ENCODE measurements at regions not wholly inside any gene's neighbourhood (a gene's known extent, or its start where the extent isn't known, plus 50 kb on each side); places are given as distances from the start of the nearest gene placed in this dataset.

DNA sequence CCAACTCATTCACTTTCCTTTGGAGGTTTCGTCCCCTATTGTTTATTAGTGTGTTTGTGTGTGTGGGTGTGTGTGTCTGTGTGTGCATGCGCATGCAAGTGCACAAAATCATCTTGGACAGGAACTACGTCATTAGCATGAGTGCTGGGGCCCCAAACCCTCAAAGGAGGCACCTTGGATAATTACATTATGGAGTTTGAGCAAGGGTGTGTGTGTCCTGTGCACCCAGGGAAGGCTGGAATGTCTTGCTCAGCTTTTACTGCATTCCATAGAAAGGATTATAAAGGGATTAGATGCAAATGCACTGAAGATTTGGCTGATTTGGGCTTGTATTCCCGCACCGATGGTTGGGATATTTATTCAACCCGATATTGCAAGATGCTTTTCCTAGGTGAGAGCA, 203.4 kb upstream of the NAV2 start:
- no peak overlapping the region for H3K4me3 Mint-ChIP-seq
- H3K27ac Mint-ChIP-seq, result no peak overlapping the region
- H3K4me1 Mint-ChIP-seq (ENCODE audit: low read depth in 2 of 2), result no peaks in the 10 kb centered on the region
- H3K9me3 Mint-ChIP-seq, result no peaks in the 10 kb centered on the region
- H3K27me3 Mint-ChIP-seq, result peaks cover 59 to 75% of the 10 kb centered on the region in 2 donors
- ATAC-seq (replicated peaks) (no peak), DNase-seq (no peak)
- no peaks in the 10 kb centered on the region for H3K36me3 Mint-ChIP-seq (ENCODE audit: insufficient read depth)

GRCh38 chr11:19508165-19508564, 204.5 kb upstream of the NAV2 start:
- peaks cover 60 to 73% of the 10 kb centered on the region in 2 donors for H3K27me3 Mint-ChIP-seq
- ATAC-seq (replicated peaks), result no peak
- H3K9me3 Mint-ChIP-seq, result no peaks in the 10 kb centered on the region
- H3K36me3 Mint-ChIP-seq (ENCODE audit: insufficient read depth), result no peaks in the 10 kb centered on the region
- no peak overlapping the region for H3K4me3 Mint-ChIP-seq
- H3K27ac Mint-ChIP-seq, result no peak overlapping the region
- no peaks in the 10 kb centered on the region for H3K4me1 Mint-ChIP-seq (ENCODE audit: low read depth in 2 of 2)
- no peak for DNase-seq

DNA sequence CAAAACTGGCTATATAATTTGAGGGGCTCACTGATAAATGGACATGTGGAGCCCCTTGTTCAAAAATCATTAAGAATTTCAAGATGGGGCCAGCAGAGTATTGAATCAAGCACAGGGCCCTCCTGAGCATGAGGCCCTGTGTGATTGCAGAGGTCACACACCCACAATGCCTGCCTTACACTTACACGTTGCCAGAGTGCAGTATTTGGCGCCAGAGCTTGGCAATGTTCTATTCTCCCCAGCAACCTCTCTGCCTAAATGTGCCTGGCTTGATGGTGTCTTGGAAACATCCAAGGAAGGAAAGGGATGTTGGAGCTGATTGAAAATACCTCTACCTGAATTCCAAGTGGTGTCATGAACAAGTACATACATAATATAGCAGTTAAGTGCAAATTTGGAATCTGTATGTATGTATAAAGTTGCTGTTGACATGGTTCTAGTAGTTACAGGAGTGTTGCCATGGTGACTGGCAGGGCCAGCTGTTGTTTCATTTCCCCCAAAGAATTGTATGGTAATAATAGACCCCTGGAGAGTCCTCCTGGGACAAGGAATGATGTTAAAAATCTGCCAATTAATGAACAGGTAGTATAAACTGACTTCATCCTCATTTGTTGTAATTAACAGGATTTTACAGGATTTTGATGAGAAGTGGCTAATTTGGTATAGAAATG, 205.7 kb upstream of the NAV2 start:
- Mint-ChIP-seq H3K27me3 (peaks cover 49 to 64% of the 10 kb centered on the region in 2 donors), H3K4me3 (no peak overlapping the region), H3K36me3 (ENCODE audit: insufficient read depth) (no peaks in the 10 kb centered on the region), H3K9me3 (no peaks in the 10 kb centered on the region), H3K27ac (no peak overlapping the region), H3K4me1 (ENCODE audit: low read depth in 2 of 2) (no peaks in the 10 kb centered on the region)
- ATAC-seq (replicated peaks) (no peak), DNase-seq (no peak)

DNA sequence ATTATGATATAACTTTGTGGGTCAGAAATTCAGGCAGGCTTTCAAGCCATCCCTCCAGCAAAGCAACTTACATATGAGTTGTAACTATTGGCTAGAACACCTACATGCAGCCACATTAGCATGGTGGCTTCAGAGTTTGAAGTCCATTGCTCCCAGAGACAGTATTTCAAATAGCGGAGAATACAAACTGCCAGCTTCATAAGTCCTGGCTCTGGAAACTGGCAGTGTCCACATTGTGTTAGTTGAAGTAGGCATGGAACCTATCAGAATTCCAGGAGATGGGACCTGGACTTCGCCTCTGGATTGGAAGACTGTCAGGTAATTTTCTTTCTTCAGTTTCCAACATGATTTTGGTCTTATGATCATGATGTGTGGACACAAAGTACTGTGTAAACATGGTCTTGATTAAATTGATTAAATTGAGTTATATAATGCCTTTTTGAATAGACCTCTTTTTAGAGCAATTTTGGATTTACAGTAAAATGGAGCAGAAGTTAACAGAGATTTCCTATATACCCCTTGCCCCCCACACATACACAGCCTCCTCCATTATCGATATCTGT, 209.9 kb upstream of the NAV2 start:
- Mint-ChIP-seq H3K27me3 (peaks cover 17 to 30% of the 10 kb centered on the region in 2 donors), H3K9me3 (no peaks in the 10 kb centered on the region), H3K36me3 (ENCODE audit: insufficient read depth) (no peaks in the 10 kb centered on the region), H3K27ac (no peak overlapping the region), H3K4me3 (no peak overlapping the region), H3K4me1 (ENCODE audit: low read depth in 2 of 2) (no peaks in the 10 kb centered on the region)
- ATAC-seq (replicated peaks) (no peak), DNase-seq (no peak)

DNA sequence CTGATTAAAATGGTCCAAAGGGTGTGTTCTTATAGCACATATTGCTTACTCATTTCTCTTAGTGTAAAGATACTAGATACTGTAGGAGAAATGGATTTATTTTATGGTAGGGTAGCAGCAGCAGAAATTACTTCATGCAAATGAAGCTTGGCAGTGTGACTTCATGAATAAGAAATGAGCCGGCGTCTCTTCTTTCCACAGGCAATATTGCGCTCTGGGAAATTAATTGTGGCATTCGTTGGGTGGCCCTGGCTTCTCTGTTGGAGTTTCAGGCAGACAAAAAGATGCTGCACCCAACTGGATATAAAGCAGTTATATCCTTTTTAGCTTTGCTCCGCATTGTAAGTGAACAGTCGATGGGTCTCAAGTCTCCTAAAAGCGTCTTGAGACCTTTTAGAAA, 211.0 kb upstream of the NAV2 start:
- ATAC-seq (replicated peaks) (no peak), DNase-seq (no peak)
- H3K4me3 Mint-ChIP-seq, result no peak overlapping the region

DNA sequence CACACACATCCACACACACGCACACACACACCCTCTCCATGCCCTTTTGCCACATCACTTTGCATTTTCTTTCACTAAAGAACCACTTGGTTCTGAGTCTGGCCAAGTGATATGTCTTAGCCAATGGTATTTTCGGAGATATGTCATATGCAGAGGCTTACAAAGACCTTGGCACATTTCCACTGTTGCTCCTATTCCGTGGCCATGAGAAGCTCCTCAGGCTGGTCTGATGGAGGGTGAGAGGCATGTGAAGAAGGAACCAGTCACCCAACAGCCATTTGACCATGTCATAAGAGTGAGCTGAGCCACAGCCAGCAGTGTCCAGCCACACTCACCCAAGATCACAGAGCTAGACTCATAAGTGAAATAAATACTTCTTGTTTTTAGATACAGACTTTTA, 212.6 kb upstream of the NAV2 start:
- Mint-ChIP-seq H3K4me1 (ENCODE audit: low read depth in 2 of 2) (no peaks in the 10 kb centered on the region), H3K27ac (no peak overlapping the region), H3K36me3 (ENCODE audit: insufficient read depth) (no peaks in the 10 kb centered on the region), H3K9me3 (peaks cover 0 to 2% of the 10 kb centered on the region in 2 donors), H3K4me3 (no peak overlapping the region), H3K27me3 (peaks cover 7 to 26% of the 10 kb centered on the region in 2 donors)
- ATAC-seq (replicated peaks) (no peak), DNase-seq (no peak)

More for the DNA sequence above, 211.0 kb upstream of the NAV2 start:
- Mint-ChIP-seq H3K27ac (no peak overlapping the region), H3K36me3 (ENCODE audit: insufficient read depth) (no peaks in the 10 kb centered on the region), H3K27me3 (peaks cover 17 to 30% of the 10 kb centered on the region in 2 donors), H3K9me3 (no peaks in the 10 kb centered on the region), H3K4me1 (ENCODE audit: low read depth in 2 of 2) (no peaks in the 10 kb centered on the region)

DNA sequence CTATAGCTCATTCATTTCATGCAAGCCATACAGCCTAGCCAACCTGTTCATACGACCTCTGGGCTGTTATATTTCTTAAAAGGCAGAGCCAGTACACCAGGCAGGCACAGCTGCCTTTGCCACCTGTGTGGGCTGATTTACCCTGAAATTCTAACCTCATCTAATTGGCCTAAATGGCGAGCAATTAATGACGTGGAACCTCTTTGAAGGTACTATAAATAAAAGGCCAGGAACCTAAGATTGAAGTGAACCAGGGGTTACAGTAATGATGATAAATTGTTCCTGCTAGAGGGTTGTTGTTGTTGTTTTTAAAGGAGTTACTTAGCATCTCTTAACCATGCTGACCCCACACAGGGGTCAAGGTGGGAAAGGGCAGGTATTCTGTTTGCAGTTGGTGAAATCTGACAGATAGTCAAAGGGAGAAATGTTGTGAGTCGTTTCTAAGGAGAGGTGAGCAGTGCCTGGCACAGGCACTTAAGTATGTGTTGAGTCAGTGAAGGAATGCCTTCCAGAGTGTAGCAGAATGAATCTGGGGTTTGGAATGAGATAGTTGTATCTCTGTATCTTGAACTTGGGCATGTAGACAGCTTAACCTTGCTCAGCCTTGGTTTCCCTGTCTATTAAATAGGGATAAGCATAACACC, 213.5 kb upstream of the NAV2 start:
- DNase-seq (no peak), ATAC-seq (replicated peaks) (no peak)
- no peaks in the 10 kb centered on the region for H3K4me1 Mint-ChIP-seq (ENCODE audit: low read depth in 2 of 2)
- peaks cover 6 to 31% of the 10 kb centered on the region in 2 donors for H3K27me3 Mint-ChIP-seq
- H3K9me3 Mint-ChIP-seq, result peaks cover 0 to 2% of the 10 kb centered on the region in 2 donors
- H3K27ac Mint-ChIP-seq, result no peak overlapping the region
- no peaks in the 10 kb centered on the region for H3K36me3 Mint-ChIP-seq (ENCODE audit: insufficient read depth)
- no peak overlapping the region for H3K4me3 Mint-ChIP-seq

DNA sequence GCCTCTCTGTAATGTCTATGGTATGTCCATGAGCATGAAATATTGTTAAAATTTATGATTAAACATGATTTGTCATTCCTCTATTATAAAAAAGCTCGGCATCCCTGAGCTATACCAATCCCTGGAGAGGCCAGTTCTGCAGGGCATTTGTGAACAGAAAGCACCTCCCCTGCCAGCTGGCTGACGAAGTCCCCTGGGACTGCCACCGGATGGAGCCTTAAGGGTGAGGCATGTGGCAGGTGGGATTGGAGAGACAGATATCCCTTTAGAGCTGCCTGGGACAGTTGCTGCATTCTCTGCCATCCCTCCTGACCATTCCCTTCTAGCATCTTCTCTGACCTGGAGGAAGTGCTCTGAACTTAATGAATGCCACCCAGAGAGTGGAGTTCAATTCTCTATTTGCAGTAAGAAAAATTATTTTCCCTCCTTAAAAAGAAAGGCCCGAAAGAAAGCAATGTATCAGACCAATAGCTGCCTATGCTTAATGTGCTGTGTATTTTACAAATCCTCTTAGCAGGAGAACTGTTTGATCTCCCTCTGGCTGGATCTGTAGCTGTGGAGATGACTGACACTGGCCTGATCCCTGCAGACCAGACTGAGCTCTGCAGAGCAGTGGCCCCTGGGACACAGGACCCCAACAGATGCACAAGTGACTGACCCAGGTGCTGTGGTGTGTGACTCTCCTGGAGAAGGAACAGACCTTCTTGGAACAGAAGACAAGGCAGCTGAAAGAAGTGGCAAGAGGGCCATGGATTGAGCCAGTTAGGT, 219.0 kb upstream of the NAV2 start:
- Mint-ChIP-seq H3K4me3 (no peak overlapping the region), H3K27ac (no peak overlapping the region), H3K36me3 (ENCODE audit: insufficient read depth) (no peaks in the 10 kb centered on the region), H3K9me3 (peaks cover 0 to 2% of the 10 kb centered on the region in 2 donors), H3K27me3 (peaks cover 21 to 31% of the 10 kb centered on the region in 2 donors), H3K4me1 (ENCODE audit: low read depth in 2 of 2) (no peaks in the 10 kb centered on the region)
- DNase-seq (no peak), ATAC-seq (replicated peaks) (no peak)

DNA sequence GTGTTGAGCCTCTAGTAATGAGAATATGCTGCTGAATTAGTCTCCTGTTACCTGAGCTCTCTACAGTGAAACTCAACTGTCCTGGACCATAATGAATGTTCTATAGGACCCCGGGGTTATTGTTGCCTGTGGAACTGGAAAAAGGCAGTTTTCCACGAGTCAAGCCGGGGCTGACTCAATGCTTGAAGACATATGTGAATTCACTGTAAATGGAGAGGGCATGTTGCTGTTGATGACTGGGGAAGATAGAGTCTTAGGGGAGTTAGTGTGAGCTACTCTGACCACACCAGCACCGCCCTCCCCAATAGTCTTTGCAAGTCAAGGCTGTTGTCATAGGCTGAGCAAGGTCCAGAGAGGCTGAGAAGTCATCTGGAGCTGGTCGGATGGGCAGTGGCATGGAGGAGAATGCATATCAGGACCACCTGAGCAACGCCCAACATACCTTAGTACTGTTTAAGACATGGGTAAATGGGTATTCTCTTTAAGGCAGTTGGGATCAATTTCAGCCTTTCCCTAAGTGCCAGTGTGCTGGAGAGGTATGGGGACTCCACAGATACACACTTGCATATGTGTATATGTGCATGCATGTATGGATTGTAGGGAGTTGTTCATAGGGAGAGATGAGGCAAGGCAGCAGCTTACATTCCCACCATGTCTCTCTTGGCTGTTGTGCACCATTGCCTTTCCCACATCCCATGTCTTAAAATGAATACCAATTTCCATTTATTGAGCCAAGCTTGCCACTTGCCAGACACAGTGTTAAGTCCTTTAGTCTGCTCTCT, 230.1 kb upstream of the NAV2 start:
- ATAC-seq (replicated peaks), result no peak
- peaks cover 2% of the 10 kb centered on the region for H3K36me3 Mint-ChIP-seq (ENCODE audit: insufficient read depth)
- no peak overlapping the region for H3K4me3 Mint-ChIP-seq
- peaks cover 25 to 48% of the 10 kb centered on the region in 2 donors for H3K27me3 Mint-ChIP-seq
- H3K27ac Mint-ChIP-seq, result no peak overlapping the region
- no peaks in the 10 kb centered on the region for H3K4me1 Mint-ChIP-seq (ENCODE audit: low read depth in 2 of 2)
- no peak for DNase-seq
- H3K9me3 Mint-ChIP-seq, result no peaks in the 10 kb centered on the region

GRCh38 chr11:19480540-19480939, 232.1 kb upstream of the NAV2 start:
- Mint-ChIP-seq H3K9me3 (no peaks in the 10 kb centered on the region), H3K4me3 (no peak overlapping the region), H3K4me1 (ENCODE audit: low read depth in 2 of 2) (no peaks in the 10 kb centered on the region), H3K27me3 (peaks cover 25 to 58% of the 10 kb centered on the region in 2 donors), H3K27ac (no peak overlapping the region), H3K36me3 (ENCODE audit: insufficient read depth) (peaks cover 2% of the 10 kb centered on the region)
- DNase-seq, result no peak
- ATAC-seq (replicated peaks), result no peak

- no peak for DNase-seq
- peaks cover 26 to 52% of the 10 kb centered on the region in 2 donors for H3K27me3 Mint-ChIP-seq
- H3K4me1 Mint-ChIP-seq (ENCODE audit: low read depth in 2 of 2), result no peaks in the 10 kb centered on the region
- ATAC-seq (replicated peaks), result no peak
- no peak overlapping the region for H3K4me3 Mint-ChIP-seq
- peaks cover 2% of the 10 kb centered on the region for H3K36me3 Mint-ChIP-seq (ENCODE audit: insufficient read depth)
- no peaks in the 10 kb centered on the region for H3K9me3 Mint-ChIP-seq
- no peak overlapping the region for H3K27ac Mint-ChIP-seq
Observed at GRCh38 chr11:19478891-19479290, 233.7 kb upstream of the NAV2 start.

GRCh38 chr11:19474954-19475721, 234.4 kb upstream of the E2F8 start:
- H3K9me3 Mint-ChIP-seq, result no peaks in the 10 kb centered on the region
- ATAC-seq (replicated peaks) (no peak), DNase-seq (no peak)
- peaks cover 20 to 57% of the 10 kb centered on the region in 2 donors for H3K27me3 Mint-ChIP-seq
- H3K4me3 Mint-ChIP-seq, result no peak overlapping the region
- no peak overlapping the region for H3K27ac Mint-ChIP-seq
- peaks cover 2% of the 10 kb centered on the region for H3K36me3 Mint-ChIP-seq (ENCODE audit: insufficient read depth)
- H3K4me1 Mint-ChIP-seq (ENCODE audit: low read depth in 2 of 2), result no peaks in the 10 kb centered on the region

Measured in effector memory CD8-positive, alpha-beta T cell (primary cell).